Esophagus (tissue), 2 donors: ENCODE measurements at regions not wholly inside any gene's neighbourhood (a gene's known extent, or its start where the extent isn't known, plus 50 kb on each side); places are given as distances from the start of the nearest gene placed in this dataset.
A peak's percentile ranks its signal among the peaks of the same experiment; 100 is the strongest.

ENCODE experiments used
- H3K27ac ChIP-seq, 2 donors: one replicate each; pipeline ENCODE4 v1.5.1; 2013; ENCODE audit warnings: low read depth in 2 of 2, mild to moderate bottlenecking in 2 of 2, inconsistent platforms in 1 of 2, low read length in 1 of 2, moderate library complexity in 1 of 2
- H3K27me3 ChIP-seq, 2 donors: one replicate each; pipeline ENCODE4 v1.6.1; 2013; ENCODE audit warnings: low read length in 2 of 2, control low read depth in 1 of 2, mild to moderate bottlenecking in 1 of 2; ENCODE audit not compliant: insufficient read depth in 2 of 2, control insufficient read depth in 1 of 2
- H3K36me3 ChIP-seq, 2 donors: one replicate each; pipeline ENCODE4 v1.6.1; 2013; ENCODE audit warnings: low read length in 1 of 2; ENCODE audit not compliant: control insufficient read depth in 2 of 2, insufficient read depth in 2 of 2
- H3K4me1 ChIP-seq, 2 donors: one replicate each; pipeline ENCODE4 v1.6.1; 2013; ENCODE audit warnings: low read length in 1 of 2; ENCODE audit not compliant: control insufficient read depth in 2 of 2, insufficient read depth in 2 of 2
- H3K4me3 ChIP-seq, 2 donors: one replicate each; pipeline ENCODE4 v1.5.1; 2013; ENCODE audit warnings: low read length in 2 of 2, mild to moderate bottlenecking in 2 of 2, low read depth in 1 of 2, moderate library complexity in 1 of 2
- H3K9me3 ChIP-seq, 2 donors: one replicate each; pipeline ENCODE4 v1.6.1; 2013; ENCODE audit warnings: mild to moderate bottlenecking in 2 of 2, low read depth in 1 of 2, low read length in 1 of 2, moderate library complexity in 1 of 2; ENCODE audit not compliant: control insufficient read depth in 2 of 2, insufficient read depth in 1 of 2
- WGBS, 2 donors: extraction: QIAGEN DNeasy Blood & Tissue Kit; methylation state at CpG; one replicate each; pipeline ENCODE4 v1.1.7; 2013; 5-methylcytosine and 5-hydroxymethylcytosine counted together
- donor health status: healthy with polysubstance abuse.
- donor health status: Bipolar disorder and iron deficiency.

GRCh38 chr2:19120941-19121750, 237.3 kb downstream of the OSR1 start:
- no peak overlapping the region for H3K27ac ChIP-seq
- H3K9me3 ChIP-seq = no peaks in the 10 kb centered on the region
- no peaks in the 10 kb centered on the region for H3K36me3 ChIP-seq
- H3K27me3 ChIP-seq = no peaks in the 10 kb centered on the region
- WGBS, 2 donors = 65 to 72% methylated on average over 12 of the region's 12 CpGs
- H3K4me1 ChIP-seq = no peaks in the 10 kb centered on the region
- H3K4me3 ChIP-seq = no peak overlapping the region

GRCh38 chr2:19120181-19120580, 238.2 kb downstream of the OSR1 start:
- Histone ChIP-seq H3K4me1 (no peaks in the 10 kb centered on the region), H3K27me3 (no peaks in the 10 kb centered on the region), H3K27ac (no peak overlapping the region), H3K36me3 (no peaks in the 10 kb centered on the region), H3K4me3 (no peak overlapping the region), H3K9me3 (no peaks in the 10 kb centered on the region)
- 89 to 91% methylated on average over 5 of the region's 5 CpGs for WGBS, 2 donors

- Histone ChIP-seq H3K4me1 (no peaks in the 10 kb centered on the region), H3K27me3 (no peaks in the 10 kb centered on the region), H3K27ac (no peak overlapping the region), H3K36me3 (no peaks in the 10 kb centered on the region), H3K9me3 (no peaks in the 10 kb centered on the region), H3K4me3 (no peak overlapping the region)
- 76% methylated on average over 3 of the region's 3 CpGs for WGBS, 2 donors
These were observed 239.0 kb downstream of the OSR1 start for GRCh38 chr2:19119326-19120001.

GRCh38 chr2:19116918-19117317, 241.5 kb downstream of the OSR1 start:
- WGBS, 2 donors = 64 to 77% methylated on average over 4 of the region's 4 CpGs
- Histone ChIP-seq H3K27me3 (no peaks in the 10 kb centered on the region), H3K4me1 (no peaks in the 10 kb centered on the region), H3K9me3 (no peaks in the 10 kb centered on the region), H3K4me3 (no peak overlapping the region), H3K36me3 (no peaks in the 10 kb centered on the region), H3K27ac (no peak overlapping the region)

GRCh38 chr2:19114754-19115231, 243.6 kb downstream of the OSR1 start:
- Histone ChIP-seq H3K9me3 (no peaks in the 10 kb centered on the region), H3K27ac (no peak overlapping the region), H3K27me3 (no peaks in the 10 kb centered on the region), H3K36me3 (no peaks in the 10 kb centered on the region), H3K4me1 (no peaks in the 10 kb centered on the region), H3K4me3 (no peak overlapping the region)

GRCh38 chr2:19114126-19114525, 244.3 kb downstream of the OSR1 start:
- Histone ChIP-seq H3K4me3 (no peak overlapping the region), H3K27ac (no peak overlapping the region), H3K4me1 (no peaks in the 10 kb centered on the region), H3K36me3 (no peaks in the 10 kb centered on the region), H3K9me3 (no peaks in the 10 kb centered on the region), H3K27me3 (no peaks in the 10 kb centered on the region)
- WGBS, 2 donors = 68 to 71% methylated on average over 1 of the region's 1 CpG

GRCh38 chr2:19111354-19111753, 247.1 kb downstream of the OSR1 start:
- no peaks in the 10 kb centered on the region for H3K4me1 ChIP-seq
- H3K9me3 ChIP-seq = no peaks in the 10 kb centered on the region
- H3K36me3 ChIP-seq = no peaks in the 10 kb centered on the region
- H3K27me3 ChIP-seq = no peaks in the 10 kb centered on the region
- no peak overlapping the region for H3K27ac ChIP-seq
- H3K4me3 ChIP-seq = no peak overlapping the region
- WGBS, 2 donors = 58 to 70% methylated on average over 3 of the region's 3 CpGs

- Histone ChIP-seq H3K4me1 (peaks cover 0 to under 1% of the 10 kb centered on the region in 2 donors), H3K9me3 (no peaks in the 10 kb centered on the region), H3K27ac (no peak overlapping the region), H3K27me3 (no peaks in the 10 kb centered on the region), H3K4me3 (no peak overlapping the region), H3K36me3 (no peaks in the 10 kb centered on the region)
- 84 to 85% methylated on average over 5 of the region's 5 CpGs for WGBS, 2 donors
These were observed 248.9 kb downstream of the OSR1 start for GRCh38 chr2:19109518-19109917.

- Histone ChIP-seq H3K27ac (no peak overlapping the region), H3K9me3 (no peaks in the 10 kb centered on the region), H3K36me3 (no peaks in the 10 kb centered on the region), H3K4me3 (no peak overlapping the region), H3K27me3 (no peaks in the 10 kb centered on the region), H3K4me1 (peaks cover 0 to 3% of the 10 kb centered on the region in 2 donors)
- whole genome bisulfite sequencing, 2 donors = 75 to 85% methylated on average over 1 of the region's 1 CpG
These were observed 252.0 kb downstream of the OSR1 start for GRCh38 chr2:19106376-19106775.

GRCh38 chr2:19104503-19104902, 253.9 kb downstream of the OSR1 start:
- Histone ChIP-seq H3K4me3 (no peak overlapping the region), H3K9me3 (no peaks in the 10 kb centered on the region), H3K27ac (peak overlapping the region; percentile 27 to 57), H3K4me1 (peaks cover 0 to 3% of the 10 kb centered on the region in 2 donors), H3K36me3 (no peaks in the 10 kb centered on the region), H3K27me3 (no peaks in the 10 kb centered on the region)
- WGBS, 2 donors = 61 to 65% methylated on average over 4 of the region's 4 CpGs
